Muscle of back (tissue), 3 donors: ENCODE measurements at regions not wholly inside any gene's neighbourhood (a gene's known extent, or its start where the extent isn't known, plus 50 kb on each side); places are given as distances from the start of the nearest gene placed in this dataset.

Source experiments
- DNase-seq, 3 donors: peaks; one replicate each; pipeline versions ENCODE4 v3.0.0 to v3.0.0-alpha.2; 2013

- DNase-seq: no peak
These were observed 56.0 kb upstream of the SHISAL1 start for GRCh38 chr22:44368611-44369292.

GRCh38 chr22:44366372-44367300 is 53.9 kb upstream of the SHISAL1 start:
- DNase-seq: no peak

- no peak for DNase-seq
These were observed 53.1 kb upstream of the SHISAL1 start for GRCh38 chr22:44365832-44366231.

GRCh38 chr22:44365191-44365590 is 52.4 kb upstream of the SHISAL1 start:
- DNase-seq: no peak

- DNase-seq: peak in 1 of 3 donors; percentile 58
These were observed 52.0 kb upstream of the SHISAL1 start for GRCh38 chr22:44364751-44365130.

GRCh38 chr22:44363980-44364750 is 51.4 kb upstream of the SHISAL1 start:
- DNase-seq: no peak

GRCh38 chr22:44363013-44363979 is 50.5 kb upstream of the SHISAL1 start:
- peak; percentile 72 to 83 (median 82) for DNase-seq

- no peak for DNase-seq
These were observed 49.7 kb upstream of the SHISAL1 start for GRCh38 chr22:44362249-44363012.
